B cell (primary cell): ENCODE measurements at regions not wholly inside any gene's neighbourhood (a gene's known extent, or its start where the extent isn't known, plus 50 kb on each side); places are given as distances from the start of the nearest gene placed in this dataset.

ENCODE experiments used
- ATAC-seq: fragments of 200-7000 bp; cut with Tn5 transposase; one replicate; pipeline ENCODE4 v1.10.0; 2021; ENCODE audit warnings: low read depth, mild to moderate bottlenecking, moderate number of reproducible peaks, moderate library complexity
- CTCF ChIA-PET: fragments of 350-600 bp; sonication (Branson Sonifier 250); formaldehyde crosslinking; loops from one replicate; lab custom pipeline; 2021; ENCODE audit warnings: antibody characterized with exemption, inconsistent platforms; lab: Charles Lee
- POLR2A ChIA-PET: fragments of 350-600 bp; sonication (Branson Sonifier 250); formaldehyde crosslinking; loops from one replicate; lab custom pipeline; 2021; ENCODE audit warnings: antibody characterized with exemption; lab: Charles Lee
- DNase-seq: peaks from one replicate; pipeline ENCODE4 v3.0.0; 2013
- H2AFZ ChIP-seq: 2 replicates; pipeline ENCODE4 v1.6.1; 2012; ENCODE audit warnings: mild to moderate bottlenecking, low read depth, low read length; ENCODE audit not compliant: insufficient read depth, poor library complexity, severe bottlenecking
- H3K27ac ChIP-seq, 2 donors: 1 replicate in 1 of 2; 2 replicates in 1 of 2; pipeline ENCODE4 v1.5.1; 2012 to 2013; ENCODE audit warnings: low read length in 2 of 2, mild to moderate bottlenecking in 2 of 2, moderate library complexity in 1 of 2
- H3K27me3 ChIP-seq, 4 experiments: fragments of 200-600 bp in 1 of 4; sonication (generic) in 1 of 4; replicated peaks in 1 of 4; 1 replicate in 2 of 4; 2 replicates in 2 of 4; pipeline versions ENCODE4 v1.6.1 to v1.7.0; 2013 to 2016; ENCODE audit warnings: low read length in 3 of 4, mild to moderate bottlenecking in 2 of 4, mixed read lengths in 1 of 4, moderate library complexity in 1 of 4; ENCODE audit not compliant: insufficient read depth in 4 of 4, control insufficient read depth in 3 of 4; ENCODE audit errors: control extremely low read depth in 1 of 4
- H3K36me3 ChIP-seq, 2 experiments: replicated peaks in 1 of 2; 1 replicate in 1 of 2; 2 replicates in 1 of 2; pipeline versions ENCODE4 v1.6.1 to v1.7.1; 2013; ENCODE audit warnings: low read length in 1 of 2; ENCODE audit not compliant: insufficient read depth in 2 of 2, control insufficient read depth in 1 of 2; ENCODE audit errors: control extremely low read depth in 1 of 2, extremely low read depth in 1 of 2
- H3K4me1 ChIP-seq, 2 donors: fragments of 200-600 bp in 1 of 2; sonication (generic) in 1 of 2; 1 replicate in 1 of 2; 2 replicates in 1 of 2; pipeline versions ENCODE4 v1.5.1 to v1.6.1; 2013 to 2017; ENCODE audit warnings: low read length in 2 of 2; ENCODE audit not compliant: control insufficient read depth in 2 of 2, insufficient read depth in 2 of 2
- H3K4me2 ChIP-seq: replicated peaks from 2 replicates; pipeline ENCODE3; 2012; ENCODE audit warnings: mild to moderate bottlenecking, low read depth, low read length; ENCODE audit not compliant: poor library complexity, severe bottlenecking
- H3K4me3 ChIP-seq, 5 experiments: fragments of 200-600 bp in 1 of 5; sonication (generic) in 1 of 5; 1 replicate in 3 of 5; 2 replicates in 2 of 5; pipeline versions ENCODE4 v1.5.1 to v1.7.0; 2011 to 2016; ENCODE audit warnings: low read length in 4 of 5, mild to moderate bottlenecking in 4 of 5, low read depth in 2 of 5, control low read depth in 1 of 5, moderate library complexity in 1 of 5; ENCODE audit not compliant: insufficient read depth in 1 of 5; ENCODE audit errors: control extremely low read depth in 1 of 5, extremely low read depth in 1 of 5
- H3K79me2 ChIP-seq: fragments of 200-600 bp; sonication (generic); one replicate; pipeline ENCODE4 v1.6.0; 2016; ENCODE audit warnings: low read length; ENCODE audit not compliant: control insufficient read depth, insufficient read depth
- H3K9ac ChIP-seq: fragments of 200-600 bp; sonication (generic); 2 replicates; pipeline ENCODE4 v1.6.1; 2017; ENCODE audit warnings: mild to moderate bottlenecking, low read length, moderate library complexity
- H3K9me3 ChIP-seq, 3 donors: one replicate each; pipeline versions ENCODE4 v1.6.1 to v1.7.1; 2013; ENCODE audit warnings: low read length in 2 of 3; ENCODE audit not compliant: control insufficient read depth in 2 of 3, insufficient read depth in 1 of 3; ENCODE audit errors: control extremely low read depth in 1 of 3
- H4K20me1 ChIP-seq: 2 replicates; pipeline ENCODE4 v1.6.0; 2012; ENCODE audit warnings: mild to moderate bottlenecking, low read length; ENCODE audit not compliant: insufficient read depth, control insufficient read depth, poor library complexity, severe bottlenecking
- H3K27ac Mint-ChIP-seq: one replicate; pipeline ENCODE4 v1.8.0; 2021; ENCODE audit warnings: mixed read lengths
- H3K27me3 Mint-ChIP-seq: one replicate; pipeline ENCODE4 v1.8.0; 2021; ENCODE audit warnings: mixed read lengths
- H3K4me1 Mint-ChIP-seq: one replicate; pipeline ENCODE4 v1.8.0; 2021; ENCODE audit warnings: mixed read lengths
- H3K4me3 Mint-ChIP-seq: one replicate; pipeline ENCODE4 v1.8.0; 2021; ENCODE audit warnings: mixed read lengths
- H3K9me3 Mint-ChIP-seq: one replicate; pipeline ENCODE4 v1.8.0; 2022; ENCODE audit warnings: mixed read lengths; ENCODE audit not compliant: insufficient read depth
- CTCF ChIP-seq: fragments of 200-600 bp; IDR thresholded peaks from one replicate; pipeline ENCODE4 v1.8.0; 2022; ENCODE audit warnings: antibody characterized with exemption, mild to moderate bottlenecking
- EZH2 ChIP-seq: IDR thresholded peaks from 2 replicates; pipeline ENCODE4 v1.6.1; 2012; ENCODE audit warnings: borderline replicate concordance, low read depth, mild to moderate bottlenecking, moderate library complexity, low read length; ENCODE audit not compliant: insufficient read depth, poor library complexity, severe bottlenecking
- WGBS: methylation state at CpG from one replicate; pipeline ENCODE4 v1.1.5; 2013; ENCODE audit warnings: missing lambda C conversion rate; ENCODE audit not compliant: insufficient coverage; 5-methylcytosine and 5-hydroxymethylcytosine counted together
- intact Hi-C: fragments of 100-400 bp; cut with micrococcal nuclease; formaldehyde crosslinking; loops from one replicate; pipeline ENCODE4 v1.10.0; 2022

GRCh38 chr10:30736685-30737232, 107.2 kb upstream of the LYZL2 start:
- Histone ChIP-seq H2AFZ (no peak overlapping the region), H3K79me2 (no peaks in the 10 kb centered on the region)
- H3K4me3 Mint-ChIP-seq, result no peak overlapping the region

DNA sequence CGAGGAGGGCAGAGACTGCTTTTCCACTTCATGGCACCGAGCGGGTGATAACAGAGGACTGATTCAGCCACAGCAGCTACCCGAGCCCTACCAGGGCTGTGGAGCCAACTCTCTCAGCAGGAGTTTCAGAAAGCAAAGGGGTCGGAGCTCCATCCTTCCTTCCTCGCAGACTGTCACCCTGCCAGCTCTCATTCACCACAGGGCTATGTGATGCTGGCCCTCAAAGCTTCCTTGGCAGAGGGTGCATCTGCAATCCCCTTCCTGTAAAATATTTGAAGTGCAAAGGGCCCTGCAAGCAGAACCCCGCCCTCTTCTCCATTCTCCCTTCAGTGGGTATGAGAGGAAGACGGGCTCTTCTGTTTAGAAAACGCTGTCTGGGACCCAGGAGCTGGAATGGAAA, 105.3 kb upstream of the LYZL2 start:
- CTCF ChIA-PET, result interaction anchor here (0.6 to 0.9 kb wide), 2 partner anchors 13 to 1073 kb away, joined by 3 read pairs; no protein-coding TSS in a partner anchor
- no peak for TF ChIP-seq EZH2
- TF ChIP-seq CTCF, result no peak
- Histone ChIP-seq H3K4me3 (no peak overlapping the region), H3K4me2 (no peak overlapping the region), H2AFZ (no peak overlapping the region), H3K4me1 (no peaks in the 10 kb centered on the region), H4K20me1 (no peaks in the 10 kb centered on the region), H3K9me3 (no peaks in the 10 kb centered on the region), H3K36me3 (no peaks in the 10 kb centered on the region), H3K9ac (no peak overlapping the region), H3K27me3 (peaks cover 0 to 13% (median 0%) of the 10 kb centered on the region in 4 experiments), H3K27ac (no peak overlapping the region), H3K79me2 (no peaks in the 10 kb centered on the region)
- no peak for ATAC-seq
- no peak for DNase-seq
- intact Hi-C loops, result no loop called here
- no peak overlapping the region for H3K27ac Mint-ChIP-seq
- H3K9me3 Mint-ChIP-seq, result no peaks in the 10 kb centered on the region
- H3K4me1 Mint-ChIP-seq, result no peaks in the 10 kb centered on the region
- peaks cover 23% of the 10 kb centered on the region for H3K27me3 Mint-ChIP-seq
- 34% methylated on average over 8 of the region's 9 CpGs for WGBS
- POLR2A ChIA-PET, result no interaction called here
- H3K4me3 Mint-ChIP-seq, result no peak overlapping the region

More at GRCh38 chr10:30736685-30737232, 107.2 kb upstream of the LYZL2 start:
- DNase-seq (no peak), ATAC-seq (no peak)
- TF ChIP-seq CTCF (no peak), EZH2 (no peak)
- Mint-ChIP-seq H3K9me3 (peaks cover 2% of the 10 kb centered on the region), H3K4me1 (peaks cover under 1% of the 10 kb centered on the region), H3K27ac (no peak overlapping the region), H3K27me3 (peaks cover 17% of the 10 kb centered on the region)
- POLR2A ChIA-PET, result no interaction called here
- no peaks in the 10 kb centered on the region for H3K9me3 ChIP-seq
- intact Hi-C loops, result no loop called here
- no peaks in the 10 kb centered on the region for H3K4me1 ChIP-seq
- no peak overlapping the region for H3K27ac ChIP-seq
- CTCF ChIA-PET, result interaction anchor here (0.6 to 0.8 kb wide), 3 partner anchors 10 to 291 kb away, joined by 3 to 4 read pairs (median 3); no protein-coding TSS in a partner anchor
- H3K4me3 ChIP-seq, result no peak overlapping the region
- peaks cover 0 to 13% (median 0%) of the 10 kb centered on the region in 4 experiments for H3K27me3 ChIP-seq
- H3K9ac ChIP-seq, result no peak overlapping the region
- no peak overlapping the region for H3K4me2 ChIP-seq
- no peaks in the 10 kb centered on the region for H4K20me1 ChIP-seq
- 32% methylated on average over 6 of the region's 10 CpGs for WGBS
- no peaks in the 10 kb centered on the region for H3K36me3 ChIP-seq
